PC-3 (cell line): ENCODE measurements at regions not wholly inside any gene's neighbourhood (a gene's known extent, or its start where the extent isn't known, plus 50 kb on each side); places are given as distances from the start of the nearest gene placed in this dataset.
A peak's percentile ranks its signal among the peaks of the same experiment; 100 is the strongest.

ENCODE experiments used
- ATAC-seq: fragments of 200-7000 bp; cut with Tn5 transposase; 2 replicates; pipeline ENCODE4 v1.9.1; 2020; ENCODE audit warnings: mild to moderate bottlenecking, moderate library complexity
- BruUV-seq: library from RNA; stranded (reverse); fragments of 400-500 nt; replicated peaks from 2 replicates; lab custom pipeline; 2021; lab: Mats Ljungman, UMichigan
- CTCF ChIA-PET: fragments of 300-600 bp; sonication (Branson Sonifier 250); formaldehyde crosslinking; loops from one replicate; lab custom pipeline; 2022; ENCODE audit warnings: antibody characterized with exemption; lab: Charles Lee
- POLR2A ChIA-PET: fragments of 300-600 bp; sonication (Branson Sonifier 250); formaldehyde crosslinking; loops from one replicate; lab custom pipeline; 2022; ENCODE audit warnings: antibody characterized with exemption; ENCODE audit not compliant: unreplicated experiment; lab: Charles Lee
- DNase-seq: peaks from one replicate; pipeline ENCODE4 v3.0.0-alpha.2; 2015
- H2AFZ ChIP-seq: fragments of 300-600 bp; sonication (generic); 2 replicates; pipeline ENCODE4 v1.6.0; 2016; ENCODE audit warnings: antibody characterized with exemption, low read length
- H3F3A ChIP-seq: fragments of 300-600 bp; sonication (generic); one replicate; pipeline ENCODE4 v1.6.0; 2017; ENCODE audit warnings: antibody characterized with exemption, low read length, control low read depth, mild to moderate bottlenecking; ENCODE audit not compliant: unreplicated experiment
- H3K27ac ChIP-seq: fragments of 300-600 bp; sonication (generic); 2 replicates; pipeline ENCODE4 v1.5.1; 2016; ENCODE audit warnings: mild to moderate bottlenecking, low read length
- H3K27me3 ChIP-seq: fragments of 300-600 bp; sonication (generic); 2 replicates; pipeline ENCODE4 v1.6.1; 2016; ENCODE audit warnings: low read length, mixed read lengths
- H3K36me3 ChIP-seq: fragments of 300-600 bp; sonication (generic); 2 replicates; pipeline ENCODE4 v1.6.1; 2016; ENCODE audit warnings: low read depth, mixed run types, low read length, mixed read lengths
- H3K4me1 ChIP-seq: fragments of 300-600 bp; sonication (generic); 2 replicates; pipeline ENCODE4 v1.5.1; 2016; ENCODE audit warnings: low read length; ENCODE audit not compliant: insufficient read depth
- H3K4me2 ChIP-seq: fragments of 300-600 bp; sonication (generic); 2 replicates; pipeline ENCODE4 v1.6.0; 2016; ENCODE audit warnings: low read length
- H3K4me3 ChIP-seq: fragments of 300-600 bp; sonication (generic); 2 replicates; pipeline ENCODE4 v1.5.1; 2016; ENCODE audit warnings: mild to moderate bottlenecking, low read length, mixed read lengths
- H3K79me2 ChIP-seq: fragments of 300-600 bp; sonication (generic); 2 replicates; pipeline ENCODE4 v1.6.1; 2017; ENCODE audit warnings: low read length, mixed read lengths
- H3K9ac ChIP-seq: fragments of 300-600 bp; sonication (generic); 2 replicates; pipeline ENCODE4 v1.6.0; 2016; ENCODE audit warnings: mild to moderate bottlenecking, low read length
- H3K9me2 ChIP-seq: fragments of 300-600 bp; sonication (generic); replicated peaks from 2 replicates; pipeline ENCODE4 v1.6.1; 2016; ENCODE audit warnings: mixed run types, low read length, mixed read lengths
- H3K9me3 ChIP-seq: fragments of 300-600 bp; sonication (generic); 2 replicates; pipeline ENCODE4 v1.6.1; 2016; ENCODE audit warnings: low read length, mixed read lengths
- H4K20me1 ChIP-seq: fragments of 300-600 bp; sonication (generic); 2 replicates; pipeline ENCODE4 v1.6.1; 2016; ENCODE audit warnings: low read length, mixed read lengths
- EZH2 ChIP-seq: fragments of 300-600 bp; sonication (generic); IDR thresholded peaks from one replicate; pipeline ENCODE4 v1.6.1; 2017; ENCODE audit warnings: antibody characterized with exemption, mild to moderate bottlenecking, low read length; ENCODE audit not compliant: unreplicated experiment
- EZH2phosphoT487 ChIP-seq: fragments of 300-600 bp; sonication (generic); IDR thresholded peaks from 2 replicates; pipeline ENCODE4 v1.6.1; 2018; ENCODE audit warnings: mild to moderate bottlenecking, antibody characterized with exemption, low read length, borderline replicate concordance
- intact Hi-C: fragments of 100-400 bp; cut with micrococcal nuclease; formaldehyde crosslinking; loops from 2 replicates; pipeline ENCODE4 v1.9.0; 2023
- TF ChIP-seq, protein P1 (sequence below): fragments of 300-600 bp; sonication (generic); conservative IDR thresholded peaks from 2 replicates; pipeline ENCODE4 v1.5.1; 2017; ENCODE audit warnings: antibody characterized with exemption, low read depth, mild to moderate bottlenecking, low read length

DNA sequence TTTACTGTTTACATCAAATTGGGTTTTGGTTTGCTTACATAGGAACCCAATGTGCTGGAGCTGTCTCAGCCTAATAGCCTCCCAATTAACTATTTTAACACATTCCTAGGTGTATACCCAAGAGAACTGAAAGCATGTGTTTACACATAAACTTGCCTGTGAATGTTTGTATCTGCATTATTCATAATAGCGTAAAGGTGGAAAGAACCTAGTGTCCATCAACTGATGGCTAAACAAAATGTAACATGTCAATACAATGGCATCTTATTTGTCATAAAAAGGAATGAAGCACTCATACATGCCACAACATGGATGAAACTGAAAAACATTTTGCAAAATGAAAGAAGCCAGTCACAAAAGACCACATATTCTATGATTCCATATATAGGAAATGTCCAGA lies 160.6 kb upstream of the EEPD1 start:
- no TSS peak for BruUV-seq
- Histone ChIP-seq H3K4me1 (peaks cover 44% of the 10 kb centered on the region), H3K9ac (peak overlapping the region; percentile 53), H2AFZ (no peak overlapping the region), H3K27ac (peak overlapping the region; percentile 87), H3K36me3 (no peaks in the 10 kb centered on the region), H4K20me1 (no peaks in the 10 kb centered on the region), H3K9me2 (no peaks in the 10 kb centered on the region), H3K27me3 (no peaks in the 10 kb centered on the region), H3K4me2 (peak overlapping the region; percentile 64), H3F3A (peaks cover 14% of the 10 kb centered on the region), H3K4me3 (peak overlapping the region; percentile 18), H3K9me3 (no peaks in the 10 kb centered on the region), H3K79me2 (no peaks in the 10 kb centered on the region)
- TF ChIP-seq EZH2phosphoT487: no peak
- TF ChIP-seq EZH2: no peak
- TF ChIP-seq, protein P1, sequence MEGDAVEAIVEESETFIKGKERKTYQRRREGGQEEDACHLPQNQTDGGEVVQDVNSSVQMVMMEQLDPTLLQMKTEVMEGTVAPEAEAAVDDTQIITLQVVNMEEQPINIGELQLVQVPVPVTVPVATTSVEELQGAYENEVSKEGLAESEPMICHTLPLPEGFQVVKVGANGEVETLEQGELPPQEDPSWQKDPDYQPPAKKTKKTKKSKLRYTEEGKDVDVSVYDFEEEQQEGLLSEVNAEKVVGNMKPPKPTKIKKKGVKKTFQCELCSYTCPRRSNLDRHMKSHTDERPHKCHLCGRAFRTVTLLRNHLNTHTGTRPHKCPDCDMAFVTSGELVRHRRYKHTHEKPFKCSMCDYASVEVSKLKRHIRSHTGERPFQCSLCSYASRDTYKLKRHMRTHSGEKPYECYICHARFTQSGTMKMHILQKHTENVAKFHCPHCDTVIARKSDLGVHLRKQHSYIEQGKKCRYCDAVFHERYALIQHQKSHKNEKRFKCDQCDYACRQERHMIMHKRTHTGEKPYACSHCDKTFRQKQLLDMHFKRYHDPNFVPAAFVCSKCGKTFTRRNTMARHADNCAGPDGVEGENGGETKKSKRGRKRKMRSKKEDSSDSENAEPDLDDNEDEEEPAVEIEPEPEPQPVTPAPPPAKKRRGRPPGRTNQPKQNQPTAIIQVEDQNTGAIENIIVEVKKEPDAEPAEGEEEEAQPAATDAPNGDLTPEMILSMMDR: no peak
- intact Hi-C loops: loop anchor here (2.0 kb wide), 1 partner anchor 160 kb away; the partner anchor contains the start of gene EEPD1
- ATAC-seq: peak; percentile 20
- peak; percentile 61 for DNase-seq
- ChIA-PET POLR2A (interaction anchor here (0.6 to 0.8 kb wide), 3 partner anchors 136 to 400 kb away, joined by 3 to 5 read pairs (median 5); no protein-coding TSS in a partner anchor), CTCF (interaction anchor here (0.7 kb wide), 2 partner anchors 162 to 298 kb away, joined by 3 to 5 read pairs; no protein-coding TSS in a partner anchor)

DNA sequence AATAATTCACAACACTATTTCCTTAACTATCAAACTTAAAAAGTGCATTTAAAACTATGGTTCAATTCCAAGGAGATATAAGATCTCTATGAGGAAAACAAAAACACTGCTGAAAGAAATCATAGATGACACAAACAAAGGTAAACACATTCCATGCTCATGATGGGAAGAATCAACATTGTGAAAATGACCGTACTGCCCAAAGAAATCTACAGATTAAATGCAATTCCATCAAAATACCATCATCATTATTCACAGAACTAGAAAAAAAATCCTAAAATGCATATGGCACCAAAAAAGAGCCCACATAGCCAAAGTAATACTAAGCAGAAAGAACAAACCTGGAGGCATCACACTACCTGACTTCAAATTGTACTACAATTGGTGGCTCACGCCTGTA lies 159.9 kb upstream of the EEPD1 start:
- H3K79me2 ChIP-seq: no peaks in the 10 kb centered on the region
- ATAC-seq (peak; percentile 69), DNase-seq (peak; percentile 92)
- peak overlapping the region; percentile 87 for H3K27ac ChIP-seq
- no TSS peak for BruUV-seq
- no peaks in the 10 kb centered on the region for H3K36me3 ChIP-seq
- no peaks in the 10 kb centered on the region for H3K27me3 ChIP-seq
- H4K20me1 ChIP-seq: no peaks in the 10 kb centered on the region
- H3K4me2 ChIP-seq: peak overlapping the region; percentile 64
- CTCF ChIA-PET: no interaction called here
- H3K9ac ChIP-seq: peak overlapping the region; percentile 53
- H3F3A ChIP-seq: peaks cover 14% of the 10 kb centered on the region
- H3K4me1 ChIP-seq: peaks cover 37% of the 10 kb centered on the region
- H3K9me2 ChIP-seq: no peaks in the 10 kb centered on the region
- no peak overlapping the region for H3K4me3 ChIP-seq
- no peak overlapping the region for H2AFZ ChIP-seq
- POLR2A ChIA-PET: interaction anchor here (0.7 to 0.8 kb wide), 2 partner anchors 135 to 140 kb away, joined by 3 to 5 read pairs; no protein-coding TSS in a partner anchor
- H3K9me3 ChIP-seq: no peaks in the 10 kb centered on the region
- no peak for TF ChIP-seq EZH2
- TF ChIP-seq, protein P1: no peak
- intact Hi-C loops: loop anchor here (1.0 to 2.0 kb wide), 6 partner anchors 39 to 297 kb away; partner anchors contain the start of gene EEPD1
